BJ (cell line): ENCODE measurements at regions not wholly inside any gene's neighbourhood (a gene's known extent, or its start where the extent isn't known, plus 50 kb on each side); places are given as distances from the start of the nearest gene placed in this dataset.

Experiments used
- CTCF ChIA-PET: fragments of 350-600 bp; formaldehyde crosslinking; extraction: SDS; loops from one replicate; lab custom pipeline; 2021; ENCODE audit warnings: antibody characterized with exemption, inconsistent platforms; lab: Yijun Ruan, JAX
- POLR2A ChIA-PET: fragments of 300-600 bp; sonication (Branson Sonifier 250); formaldehyde crosslinking; extraction: SDS; loops from one replicate; lab custom pipeline; 2021; ENCODE audit warnings: antibody characterized with exemption; lab: Charles Lee
- DNase-seq: peaks from one replicate; pipeline ENCODE4 v3.0.0-alpha.2; 2011; ENCODE audit warnings: low read depth
- H3K27me3 ChIP-seq: 2 replicates; pipeline ENCODE4 v1.6.0; 2011; ENCODE audit warnings: low read length; ENCODE audit not compliant: control insufficient read depth, insufficient read depth
- H3K36me3 ChIP-seq: 2 replicates; pipeline ENCODE4 v1.5.1; 2011; ENCODE audit warnings: low read length; ENCODE audit not compliant: control insufficient read depth, insufficient read depth
- H3K4me3 ChIP-seq: 2 replicates; pipeline ENCODE4 v1.5.1; 2011; ENCODE audit warnings: low read depth, mild to moderate bottlenecking, control low read depth, low read length
- TF ChIP-seq, protein P1 (sequence below): IDR thresholded peaks from 2 replicates; pipeline ENCODE4 v1.5.1; 2011; ENCODE audit warnings: low read depth, mild to moderate bottlenecking, control low read depth, inconsistent platforms, low read length, moderate library complexity; ENCODE audit not compliant: insufficient read depth

DNA sequence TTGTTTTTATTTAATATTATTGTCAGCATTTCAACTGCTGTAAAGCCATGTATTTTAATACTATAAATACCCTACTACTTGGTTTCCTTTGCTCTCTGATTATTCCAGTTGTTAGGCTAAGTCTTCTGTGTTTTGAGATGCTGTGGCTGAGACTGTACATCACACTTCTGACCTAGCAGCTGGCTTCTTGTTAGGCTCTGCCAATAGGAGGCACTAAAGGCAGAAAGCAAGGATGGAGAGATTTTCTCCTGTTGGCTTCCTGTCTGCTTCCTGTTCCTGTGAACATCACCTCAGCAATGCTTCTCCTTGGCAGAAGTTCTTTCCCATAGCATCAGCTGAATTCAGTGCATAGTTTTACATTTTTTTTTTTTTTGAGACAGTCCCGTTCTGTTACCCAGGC, 68.3 kb upstream of the YPEL5 start:
- ChIA-PET CTCF (interaction anchor here (0.5 to 1.8 kb wide), 3 partner anchors 11 to 155 kb away, joined by 3 to 8 read pairs (median 3); no protein-coding TSS in a partner anchor), POLR2A (no interaction called here)
- DNase-seq: no peak

DNA sequence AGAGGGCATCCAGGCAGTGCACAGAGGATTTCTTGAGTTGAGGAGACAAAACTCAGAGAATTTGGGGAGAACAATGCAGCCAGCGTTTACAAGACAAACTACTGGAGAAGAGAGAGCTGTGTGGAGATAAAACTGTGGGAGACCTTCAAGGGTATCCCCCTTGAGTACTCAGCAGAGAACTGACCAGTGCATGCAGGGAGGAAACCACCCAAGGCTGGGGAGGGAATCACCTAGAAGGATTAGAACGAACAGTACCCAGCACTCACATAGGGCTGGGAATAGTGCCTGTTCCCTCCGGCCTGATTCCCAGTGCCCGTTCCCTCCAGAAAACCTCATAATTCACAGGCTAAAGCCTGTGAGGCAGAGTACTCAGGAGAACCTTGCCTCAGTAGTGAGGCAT, 61.9 kb upstream of the YPEL5 start:
- ChIA-PET CTCF (interaction anchor here (1.0 to 9.9 kb wide), 4 partner anchors 13 to 607 kb away, joined by 3 to 194 read pairs (median 4); no protein-coding TSS in a partner anchor), POLR2A (no interaction called here)
- Histone ChIP-seq H3K27me3 (peaks cover 18% of the 10 kb centered on the region), H3K36me3 (no peaks in the 10 kb centered on the region), H3K4me3 (no peak overlapping the region)
- no peak for DNase-seq
- TF ChIP-seq, protein P1, sequence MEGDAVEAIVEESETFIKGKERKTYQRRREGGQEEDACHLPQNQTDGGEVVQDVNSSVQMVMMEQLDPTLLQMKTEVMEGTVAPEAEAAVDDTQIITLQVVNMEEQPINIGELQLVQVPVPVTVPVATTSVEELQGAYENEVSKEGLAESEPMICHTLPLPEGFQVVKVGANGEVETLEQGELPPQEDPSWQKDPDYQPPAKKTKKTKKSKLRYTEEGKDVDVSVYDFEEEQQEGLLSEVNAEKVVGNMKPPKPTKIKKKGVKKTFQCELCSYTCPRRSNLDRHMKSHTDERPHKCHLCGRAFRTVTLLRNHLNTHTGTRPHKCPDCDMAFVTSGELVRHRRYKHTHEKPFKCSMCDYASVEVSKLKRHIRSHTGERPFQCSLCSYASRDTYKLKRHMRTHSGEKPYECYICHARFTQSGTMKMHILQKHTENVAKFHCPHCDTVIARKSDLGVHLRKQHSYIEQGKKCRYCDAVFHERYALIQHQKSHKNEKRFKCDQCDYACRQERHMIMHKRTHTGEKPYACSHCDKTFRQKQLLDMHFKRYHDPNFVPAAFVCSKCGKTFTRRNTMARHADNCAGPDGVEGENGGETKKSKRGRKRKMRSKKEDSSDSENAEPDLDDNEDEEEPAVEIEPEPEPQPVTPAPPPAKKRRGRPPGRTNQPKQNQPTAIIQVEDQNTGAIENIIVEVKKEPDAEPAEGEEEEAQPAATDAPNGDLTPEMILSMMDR: no peak

More for the DNA sequence above, 68.3 kb upstream of the YPEL5 start:
- peaks cover 7% of the 10 kb centered on the region for H3K27me3 ChIP-seq
- no peaks in the 10 kb centered on the region for H3K36me3 ChIP-seq
- TF ChIP-seq, protein P1: no peak
- no peak overlapping the region for H3K4me3 ChIP-seq

DNA sequence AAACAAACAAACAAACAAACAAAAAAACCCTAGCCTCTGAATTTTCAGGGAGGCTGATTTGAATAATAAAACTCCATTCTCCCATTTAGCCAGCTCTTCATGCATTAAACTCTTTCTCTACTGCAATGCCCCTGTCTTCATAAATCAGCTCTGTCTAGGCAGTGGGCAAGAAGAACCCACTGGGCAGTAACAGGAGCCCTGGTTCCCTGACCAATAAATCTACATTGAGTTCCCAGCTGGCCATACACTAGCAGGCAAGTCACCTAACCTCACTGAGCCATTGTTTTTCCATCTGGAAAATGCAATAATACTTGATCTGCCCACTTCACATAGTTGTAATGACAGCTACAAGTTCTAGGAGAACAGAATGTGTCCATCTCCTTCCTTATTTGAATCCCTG, 57.6 kb upstream of the YPEL5 start:
- Histone ChIP-seq H3K4me3 (no peak overlapping the region), H3K27me3 (peaks cover 26% of the 10 kb centered on the region), H3K36me3 (no peaks in the 10 kb centered on the region)
- POLR2A ChIA-PET: no interaction called here
- TF ChIP-seq, protein P1: no peak
- CTCF ChIA-PET: interaction anchor here (0.9 to 9.9 kb wide), 7 partner anchors 10 to 576 kb away, joined by 3 to 194 read pairs (median 6); no protein-coding TSS in a partner anchor
- DNase-seq: no peak

DNA sequence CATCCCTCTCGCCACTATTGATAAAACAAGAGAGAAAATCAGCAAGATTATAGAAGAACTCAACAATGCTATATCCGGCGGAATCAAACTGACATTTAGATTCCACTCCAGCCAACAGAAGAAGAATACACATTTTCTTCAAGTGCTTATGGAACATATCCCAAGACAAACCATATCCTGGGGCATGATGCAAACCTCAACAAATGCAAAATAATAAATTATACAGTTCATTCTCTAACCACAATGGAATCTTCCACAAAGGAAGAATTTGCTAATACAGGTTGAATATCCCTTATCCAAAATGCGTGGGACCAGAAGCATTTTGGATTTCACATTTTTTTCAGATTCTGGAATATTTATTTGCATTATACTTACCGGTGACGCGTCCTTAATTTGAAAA, 51.4 kb upstream of the YPEL5 start:
- POLR2A ChIA-PET: no interaction called here

DNA sequence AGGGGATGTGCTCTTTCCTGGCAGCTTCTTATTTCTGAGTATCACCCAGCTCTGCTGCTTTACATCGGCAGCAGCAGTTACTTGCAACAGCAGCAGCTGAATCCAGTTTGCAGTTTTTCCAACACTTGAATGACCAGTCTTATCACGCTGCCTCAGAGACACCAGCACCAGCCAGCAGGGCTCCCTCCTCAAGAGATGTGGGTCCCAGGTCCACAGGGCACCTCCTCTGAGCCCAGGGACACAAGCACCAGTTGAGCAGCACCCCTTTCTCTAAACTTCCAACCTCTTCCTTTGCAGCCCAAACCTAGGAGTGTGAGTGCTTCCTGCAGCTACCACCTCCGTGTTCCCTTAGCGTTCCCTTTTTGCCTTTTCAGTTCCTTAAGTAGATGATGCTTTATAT, 50.4 kb upstream of the YPEL5 start:
- TF ChIP-seq, protein P1: no peak
- no peak for DNase-seq
- H3K36me3 ChIP-seq: no peaks in the 10 kb centered on the region
- peaks cover 6% of the 10 kb centered on the region; the same call in 1 of the 2 replicates for H3K27me3 ChIP-seq
- CTCF ChIA-PET: interaction anchor here (0.6 to 1.3 kb wide), 5 partner anchors 17 to 470 kb away, joined by 3 to 9 read pairs (median 4); no protein-coding TSS in a partner anchor
- POLR2A ChIA-PET: interaction anchor here (0.6 kb wide), 1 partner anchor 894 kb away, joined by 3 read pairs; no protein-coding TSS in a partner anchor
- H3K4me3 ChIP-seq: no peak overlapping the region

More for the DNA sequence above, 51.4 kb upstream of the YPEL5 start:
- DNase-seq: no peak
- TF ChIP-seq, protein P1: no peak
- Histone ChIP-seq H3K27me3 (peaks cover 9% of the 10 kb centered on the region), H3K36me3 (no peaks in the 10 kb centered on the region), H3K4me3 (no peak overlapping the region)
- CTCF ChIA-PET: interaction anchor here (1.0 to 1.7 kb wide), 2 partner anchors 18 to 23 kb away, joined by 4 read pairs; no protein-coding TSS in a partner anchor
